ENCODE measurements at regions not wholly inside any gene's neighbourhood (a gene's known extent, or its start where the extent isn't known, plus 50 kb on each side); places are given as distances from the start of the nearest gene placed in this dataset.
"Not testable (repeated sequence)": the region's sequence is repeated elsewhere in the genome, so short reads cannot be mapped to it uniquely, and the experiment has no call there.

GRCh38 chr9:73981405-73981804, 515.7 kb upstream of the RORB start:
- DNase-seq (ENCODE audit: low spot score), result no peak

DNA sequence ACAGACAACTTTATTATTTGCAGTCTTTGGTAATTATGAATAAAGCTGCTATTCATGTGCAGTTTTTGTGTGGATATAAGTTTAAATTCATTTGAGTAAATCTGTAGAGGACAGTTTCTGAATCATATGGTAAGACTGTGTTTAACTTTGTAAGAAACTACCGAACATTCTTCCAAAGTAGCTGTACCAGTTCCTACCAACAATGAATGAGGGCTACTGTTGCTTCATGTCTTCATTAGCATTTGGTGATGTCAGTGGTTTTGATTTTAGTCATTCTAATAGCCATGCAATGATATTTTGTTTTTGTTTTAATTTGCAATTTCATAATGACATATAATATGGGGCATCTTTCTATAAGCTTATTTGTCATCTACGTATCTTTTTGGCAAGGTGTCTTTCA, 501.3 kb upstream of the RORB start:
- no peak for DNase-seq (ENCODE audit: low spot score)

DNA sequence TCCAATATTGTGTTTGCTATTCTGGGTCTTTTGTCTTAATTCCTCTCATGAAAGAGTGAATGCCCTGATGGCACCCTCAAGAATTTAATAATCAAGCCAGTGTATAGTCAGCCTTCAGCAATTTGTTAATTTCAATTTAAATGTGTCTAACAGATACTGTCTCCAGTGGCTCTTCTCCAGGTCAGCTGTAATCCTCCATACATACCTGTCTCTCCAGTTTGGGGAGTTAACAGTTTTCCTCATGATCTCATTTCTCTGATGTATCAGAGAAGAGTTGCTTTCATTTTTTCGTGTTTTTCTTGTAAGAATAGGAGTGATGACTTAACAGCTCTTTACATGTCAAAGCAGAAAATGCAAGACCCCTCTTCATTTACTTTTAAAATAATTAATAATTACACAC, 500.3 kb upstream of the RORB start:
- DNase-seq (ENCODE audit: low spot score), result no peak

GRCh38 chr9:74001382-74001781, 495.8 kb upstream of the RORB start:
- no peak for DNase-seq (ENCODE audit: low spot score)

- no peak for DNase-seq (ENCODE audit: low spot score)
These were observed 490.2 kb upstream of the RORB start for GRCh38 chr9:74006935-74007334.

- no peak for DNase-seq (ENCODE audit: low spot score)
These were observed 489.3 kb upstream of the RORB start for GRCh38 chr9:74007833-74008232.

- DNase-seq (ENCODE audit: low spot score), result no peak
These were observed 481.1 kb upstream of the RORB start for GRCh38 chr9:74016004-74016403.

GRCh38 chr9:74025402-74025925, 471.7 kb upstream of the RORB start:
- DNase-seq (ENCODE audit: low spot score), result no peak

GRCh38 chr9:74032421-74032820, 464.7 kb upstream of the RORB start:
- no peak for DNase-seq (ENCODE audit: low spot score)

- no peak for DNase-seq (ENCODE audit: low spot score)
These were observed 461.3 kb upstream of the RORB start for GRCh38 chr9:74035786-74036185.

DNA sequence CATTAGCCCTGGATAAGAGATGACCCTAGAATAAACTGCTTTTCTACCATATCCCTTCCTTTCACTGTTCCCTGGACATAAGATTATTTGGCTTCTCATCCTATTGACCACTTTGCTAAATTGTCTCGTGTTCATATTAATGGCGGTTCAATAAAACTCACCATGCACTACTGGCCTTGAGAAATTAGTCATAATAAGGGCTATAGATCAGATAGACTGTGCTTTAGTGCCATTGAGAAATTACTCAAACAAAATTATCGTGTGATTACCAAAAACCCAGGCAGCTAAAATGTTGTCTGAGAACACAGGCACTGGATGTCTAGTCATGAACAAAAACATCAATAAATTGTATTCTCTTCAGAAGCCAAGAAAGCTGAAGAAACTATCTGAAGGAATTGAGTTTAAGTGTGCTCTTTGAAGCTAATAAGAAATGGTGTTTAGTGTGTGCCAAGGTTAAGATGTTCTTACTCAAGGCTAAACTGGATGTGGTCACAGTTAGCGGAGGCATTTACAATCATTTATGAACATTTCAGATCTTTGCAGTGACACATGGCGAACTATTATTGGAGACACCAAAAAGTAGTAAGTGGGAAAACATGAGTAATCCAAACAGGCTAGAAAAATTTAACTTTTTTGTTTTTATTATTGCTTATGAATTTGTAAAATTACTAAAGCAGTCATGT, 460.4 kb upstream of the RORB start:
- DNase-seq (ENCODE audit: low spot score), result no peak

DNA sequence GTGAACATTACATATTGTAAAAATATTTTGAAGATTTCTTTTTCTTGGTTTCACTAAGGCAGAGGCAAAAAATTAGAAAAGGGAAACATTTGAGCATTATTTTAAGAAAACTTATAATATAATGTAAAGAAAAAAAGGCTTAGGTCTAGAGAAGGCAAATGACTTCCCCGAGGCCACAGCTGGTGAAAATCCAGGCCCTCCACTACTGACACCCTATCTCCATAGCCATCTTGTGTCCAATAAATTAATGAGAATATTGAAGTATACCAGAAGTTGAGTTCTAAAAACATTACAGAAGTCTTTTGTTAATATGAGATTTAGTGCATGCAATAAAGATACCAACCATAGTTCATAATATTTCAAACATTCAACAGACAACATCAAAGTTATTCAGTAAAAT, 459.9 kb upstream of the RORB start:
- no peak for DNase-seq (ENCODE audit: low spot score)

DNA sequence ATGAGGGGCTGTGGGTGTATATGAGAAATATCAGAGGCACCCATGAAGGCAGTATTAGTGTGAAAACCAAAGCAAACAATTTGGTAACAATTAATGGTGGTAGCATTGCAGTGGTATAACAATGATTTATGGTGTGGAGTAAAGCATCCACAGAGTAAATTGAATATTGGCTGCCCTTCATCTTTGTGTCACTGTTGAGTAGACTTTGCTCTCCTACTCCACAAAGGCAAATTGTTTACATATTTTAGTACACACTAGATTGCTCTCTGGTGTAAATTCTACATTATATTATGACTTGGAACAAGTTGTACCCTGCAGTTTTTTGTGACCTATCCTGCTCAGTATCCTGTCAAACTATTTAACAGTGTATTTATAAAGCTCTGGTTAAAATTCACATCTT, 455.5 kb upstream of the RORB start:
- no peak for DNase-seq (ENCODE audit: low spot score)

- no peak for DNase-seq (ENCODE audit: low spot score)
These were observed 452.3 kb upstream of the RORB start for GRCh38 chr9:74044844-74045243.

DNA sequence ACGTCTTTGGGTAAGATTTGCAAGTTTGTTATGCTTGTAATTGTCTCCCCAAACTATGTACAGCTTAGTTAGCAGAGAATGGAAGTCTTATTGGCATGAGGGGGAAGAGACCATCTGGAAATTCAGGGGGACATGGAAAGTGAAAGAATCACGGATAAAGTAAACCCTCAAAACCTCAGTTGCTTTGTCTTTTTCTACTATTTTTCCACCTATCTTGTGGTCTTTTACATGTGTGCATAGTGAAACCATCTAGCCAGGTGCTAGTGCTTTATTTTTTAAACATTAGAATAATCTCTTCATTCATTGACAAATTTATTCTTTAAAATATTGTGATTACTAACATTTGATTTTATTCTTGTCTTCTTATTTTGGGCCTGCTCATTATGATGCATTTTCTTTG, 441.1 kb upstream of the RORB start:
- DNase-seq (ENCODE audit: low spot score), result no peak

- DNase-seq (ENCODE audit: low spot score), result not testable (repeated sequence)
These were observed 440.1 kb upstream of the RORB start for GRCh38 chr9:74057051-74057450.

GRCh38 chr9:74064702-74065101, 432.4 kb upstream of the RORB start:
- DNase-seq (ENCODE audit: low spot score), result no peak

DNA sequence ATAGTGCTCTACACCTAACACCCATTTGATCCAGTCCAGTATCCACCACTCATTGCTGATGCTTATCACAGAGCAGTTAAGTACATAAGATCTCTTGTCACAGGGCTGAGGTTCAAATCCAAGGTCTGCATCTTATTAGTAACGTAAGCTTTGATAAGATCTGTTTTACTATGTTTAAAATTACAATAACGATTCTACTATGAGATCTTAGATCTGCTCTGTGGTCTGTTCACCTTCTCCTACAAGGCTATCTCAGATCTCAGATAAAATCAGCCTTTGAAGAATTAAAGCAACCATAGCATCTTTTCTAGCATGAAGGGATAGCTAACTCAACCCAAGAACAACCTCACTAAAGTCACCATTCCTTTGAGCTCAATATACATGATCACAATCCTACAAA, 431.0 kb upstream of the RORB start:
- DNase-seq (ENCODE audit: low spot score), result no peak

- DNase-seq (ENCODE audit: low spot score), result no peak
These were observed 430.5 kb upstream of the RORB start for GRCh38 chr9:74066605-74067004.

DNA sequence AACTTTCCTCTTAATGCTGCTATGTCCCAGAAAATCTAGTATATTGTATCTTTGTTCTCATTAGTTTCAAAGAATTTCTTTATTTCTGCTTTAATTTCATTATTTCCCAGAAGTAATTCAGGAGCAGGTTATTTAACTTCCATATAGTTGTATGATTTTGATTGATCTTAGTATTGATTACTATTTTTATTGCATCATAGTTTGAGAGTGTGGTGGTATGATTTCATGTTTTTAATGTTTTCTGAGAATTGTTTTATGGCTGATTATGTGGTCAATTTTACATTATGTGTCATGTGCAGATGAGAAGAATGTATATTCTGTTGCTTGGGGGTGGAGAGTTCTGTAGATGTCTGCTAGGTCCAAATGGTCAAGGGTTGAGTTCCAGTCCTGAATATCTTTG, 425.6 kb upstream of the RORB start:
- DNase-seq (ENCODE audit: low spot score), result no peak

DNA sequence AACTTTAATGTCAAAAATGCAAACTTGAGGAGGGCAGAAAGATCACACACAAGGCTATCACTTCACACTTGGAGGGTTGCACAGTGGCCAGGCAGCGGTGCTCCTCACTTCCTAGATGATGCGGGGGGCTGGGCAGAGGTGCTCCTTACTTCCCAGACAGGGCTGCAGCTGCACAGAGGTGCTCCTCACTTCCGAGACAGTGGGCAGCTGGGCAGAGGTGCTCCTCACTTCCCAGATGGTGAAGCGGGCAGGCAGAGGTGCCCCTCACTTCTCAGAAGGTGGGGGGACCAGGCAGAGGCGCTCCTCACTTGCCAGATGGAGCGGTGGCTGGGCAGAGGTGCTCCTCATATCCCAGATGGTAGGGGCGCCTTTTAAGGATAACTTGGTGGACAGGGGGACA, 423.2 kb upstream of the RORB start:
- no peak for DNase-seq (ENCODE audit: low spot score)

- no peak for DNase-seq (ENCODE audit: low spot score)
These were observed 418.5 kb upstream of the RORB start for GRCh38 chr9:74078647-74079046.

DNA sequence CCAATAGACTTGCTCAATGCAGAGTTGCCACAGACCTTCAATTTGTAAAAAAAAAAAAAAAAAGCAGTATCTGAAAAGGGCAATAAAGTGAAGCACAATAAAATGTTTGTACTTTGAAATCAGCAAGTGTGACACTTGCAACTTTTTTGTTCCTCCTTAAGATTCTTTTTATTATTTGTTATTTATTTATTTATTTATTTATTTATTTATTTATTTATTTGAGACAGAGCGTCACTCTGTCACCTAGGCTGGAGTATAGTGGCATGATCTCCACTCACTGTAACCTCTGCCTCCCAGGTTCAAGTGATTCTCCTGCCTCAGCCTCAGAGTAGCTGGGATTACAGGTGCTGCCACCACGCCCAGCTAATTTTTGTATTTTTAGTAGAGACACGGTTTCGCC, 416.5 kb upstream of the RORB start:
- not testable (repeated sequence) for DNase-seq (ENCODE audit: low spot score)

Data from umbilical cord (tissue), 1 donor.